GM18520 (cell line): ENCODE measurements at regions not wholly inside any gene's neighbourhood (a gene's known extent, or its start where the extent isn't known, plus 50 kb on each side); places are given as distances from the start of the nearest gene placed in this dataset.
A peak's percentile ranks its signal among the peaks of the same experiment; 100 is the strongest.

Source experiments
- ATAC-seq: cut with Tn5 transposase; IDR thresholded peaks from one replicate; pipeline ENCODE4 v1.9.1; 2021; ENCODE audit not compliant: unreplicated experiment

DNA sequence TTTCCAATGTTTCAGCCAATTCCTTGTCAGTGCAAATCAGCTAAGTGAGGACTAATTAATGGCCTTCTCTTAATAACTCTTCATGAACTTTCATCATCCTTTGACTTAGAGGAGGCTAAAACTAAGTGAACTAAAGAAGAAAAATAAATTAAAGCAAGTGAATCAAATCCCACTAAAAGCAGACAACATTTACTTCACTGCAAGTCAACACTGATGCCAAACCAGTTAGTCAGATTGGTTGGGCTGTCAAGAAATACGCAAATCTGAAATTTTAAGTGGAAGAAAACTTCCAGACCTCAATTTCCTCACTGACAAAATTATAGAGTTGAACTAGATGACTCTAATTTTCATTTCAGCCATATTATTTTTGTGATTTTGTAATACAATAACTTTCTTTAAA is 137.2 kb upstream of the PRLR start:
- ATAC-seq = no peak

DNA sequence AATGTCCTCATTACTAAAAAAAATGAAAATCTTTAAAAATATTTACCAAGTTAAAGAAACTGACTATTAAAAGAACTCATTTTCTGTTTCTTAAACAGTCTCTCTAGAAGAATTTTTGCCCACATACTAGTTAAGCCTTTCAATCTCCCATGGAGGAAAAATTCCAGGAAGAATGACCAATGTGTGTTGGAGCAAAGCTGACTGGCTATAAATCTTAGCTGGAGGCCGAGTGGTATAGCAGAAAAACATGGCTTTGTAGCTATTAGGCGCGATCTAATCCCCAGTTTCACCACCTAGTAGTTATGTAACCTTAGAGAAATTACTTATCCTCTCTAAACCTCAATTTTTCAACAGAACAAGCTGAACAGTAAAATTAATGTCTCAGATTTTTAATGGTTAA is 135.5 kb upstream of the PRLR start:
- no peak for ATAC-seq

DNA sequence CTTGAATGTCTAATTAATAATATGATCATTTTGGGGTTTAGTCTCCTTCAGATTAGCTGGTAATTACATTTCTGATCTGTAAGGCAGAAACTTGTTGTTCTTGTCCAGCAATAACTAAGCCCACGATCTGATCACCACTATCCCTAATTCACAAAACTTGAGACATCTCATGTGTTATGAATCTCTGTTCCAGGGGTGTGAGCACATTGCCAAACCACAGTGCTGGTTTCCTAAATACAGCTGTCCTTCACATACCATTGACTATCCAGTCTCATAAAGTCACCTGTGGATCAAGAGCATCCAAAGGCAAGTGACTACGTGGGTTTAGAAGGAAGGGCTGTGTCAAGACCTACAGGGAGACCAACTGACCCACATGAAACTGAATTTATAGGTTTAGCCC is 134.1 kb upstream of the PRLR start:
- no peak for ATAC-seq

DNA sequence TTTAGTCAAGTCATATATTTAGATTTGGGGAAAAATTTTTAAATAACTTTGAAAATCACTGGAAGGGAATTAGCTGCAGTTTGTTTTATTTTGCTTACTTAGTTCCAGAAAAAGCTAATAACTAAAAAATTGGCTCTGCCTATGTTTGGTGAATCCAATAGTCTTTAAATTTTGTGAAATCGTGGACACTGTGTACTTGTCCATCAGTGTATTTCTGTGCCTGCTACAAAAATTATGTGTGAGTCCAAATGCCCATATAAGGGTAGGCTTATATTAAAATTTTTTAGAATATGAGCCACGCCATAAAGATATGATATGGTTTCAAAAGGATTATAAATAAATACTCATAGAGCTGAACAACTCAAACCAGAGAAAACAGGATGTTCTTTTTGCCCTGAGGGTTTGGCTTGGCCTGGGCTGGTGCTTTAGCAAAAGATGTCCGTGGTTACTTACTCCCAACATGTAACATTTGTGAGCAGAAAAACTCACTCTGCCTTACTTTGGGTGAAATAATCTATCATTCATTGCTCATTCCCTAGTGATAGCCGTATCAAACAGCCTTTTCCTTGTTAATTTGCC is 133.2 kb upstream of the PRLR start:
- ATAC-seq = no peak

DNA sequence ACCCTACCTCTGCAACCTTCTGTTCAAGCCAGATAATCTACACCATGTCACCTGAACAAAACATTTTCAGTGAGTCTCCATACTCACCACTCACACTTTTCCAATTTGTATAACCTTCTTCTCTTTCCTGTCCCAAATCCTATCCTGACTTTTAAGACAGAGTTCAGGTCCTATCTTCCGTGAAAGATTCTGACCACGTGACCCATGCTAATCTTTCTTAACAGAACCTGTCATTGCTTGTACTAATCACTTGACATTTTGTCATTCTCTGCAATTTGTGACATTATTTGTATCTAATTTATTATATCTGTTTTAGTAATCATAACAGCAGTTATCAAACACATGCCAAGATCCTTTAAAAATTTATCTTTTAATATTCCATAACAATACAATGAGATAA is 132.5 kb upstream of the PRLR start:
- no peak for ATAC-seq

DNA sequence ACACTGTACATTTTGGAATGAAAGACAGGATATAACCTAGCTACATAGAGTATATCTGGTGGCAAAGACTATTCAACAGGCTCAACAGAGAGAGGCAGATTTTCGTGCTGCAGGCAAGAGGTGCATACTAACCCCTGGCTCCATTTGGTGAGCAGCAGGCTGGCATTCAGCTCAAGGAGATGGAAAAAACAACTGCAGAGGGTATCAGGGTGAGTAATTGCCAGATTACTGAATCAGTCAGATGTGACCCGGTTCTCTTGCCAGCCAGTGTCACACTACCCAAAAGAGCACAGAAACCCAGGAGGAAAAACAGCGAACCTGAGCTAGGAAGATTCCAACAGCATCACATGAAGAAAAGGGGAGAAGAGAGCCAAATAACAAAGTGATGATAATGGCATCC is 130.4 kb upstream of the PRLR start:
- ATAC-seq = no peak

DNA sequence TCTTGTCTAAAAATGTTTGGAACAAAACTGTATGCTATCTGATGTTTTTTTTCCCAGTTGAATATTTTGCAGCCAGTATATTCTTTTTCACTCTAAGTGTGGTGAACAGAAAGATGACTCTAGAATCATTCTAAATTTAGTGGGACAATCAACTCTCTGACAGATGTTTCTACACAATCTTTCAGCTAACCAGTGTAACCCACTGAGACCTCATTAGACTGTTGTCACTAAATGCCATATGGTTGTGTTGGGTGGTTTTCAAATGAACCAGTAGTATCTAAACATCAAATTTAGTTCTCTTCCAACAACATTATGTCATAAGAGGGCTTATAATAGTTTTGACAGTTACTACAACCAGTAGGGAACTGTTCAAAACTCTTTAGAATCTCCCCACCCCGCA is 129.6 kb upstream of the PRLR start:
- no peak for ATAC-seq

DNA sequence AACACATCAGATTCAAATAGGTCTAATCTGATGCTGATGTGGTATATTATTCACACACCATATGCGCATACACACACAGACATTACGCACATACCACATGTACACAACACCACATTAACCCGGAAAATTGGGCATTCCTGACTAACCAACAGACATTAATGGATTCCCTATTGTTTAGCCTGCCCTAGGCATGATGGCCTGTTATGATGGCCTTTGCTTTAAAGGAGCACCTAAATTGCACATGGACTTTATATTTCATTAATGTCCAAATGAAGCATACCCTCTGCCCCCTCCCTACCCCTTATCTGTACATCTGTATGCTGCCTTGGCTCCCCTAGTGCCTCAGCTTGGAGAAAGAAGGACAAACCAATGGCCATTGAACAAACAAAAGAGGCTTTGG is 127.7 kb upstream of the PRLR start:
- ATAC-seq = no peak

DNA sequence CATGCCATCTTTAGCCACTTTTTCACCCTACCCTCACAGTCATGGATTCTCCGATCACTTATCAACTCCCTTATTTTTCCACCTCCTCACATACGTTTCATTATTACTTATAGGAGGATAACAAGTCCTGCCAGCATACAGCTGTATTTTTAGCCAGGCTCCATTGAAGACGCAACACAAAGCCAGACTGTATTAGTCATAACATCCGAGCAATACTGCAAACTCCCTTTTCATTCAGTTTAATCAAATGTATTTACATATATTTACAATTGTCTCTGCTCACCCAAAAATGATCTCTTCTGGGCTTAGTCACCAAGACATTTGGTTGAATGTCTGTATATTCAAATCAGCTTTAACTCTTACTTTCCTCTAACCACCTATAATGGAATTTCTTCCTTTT is 126.4 kb upstream of the PRLR start:
- no peak for ATAC-seq

DNA sequence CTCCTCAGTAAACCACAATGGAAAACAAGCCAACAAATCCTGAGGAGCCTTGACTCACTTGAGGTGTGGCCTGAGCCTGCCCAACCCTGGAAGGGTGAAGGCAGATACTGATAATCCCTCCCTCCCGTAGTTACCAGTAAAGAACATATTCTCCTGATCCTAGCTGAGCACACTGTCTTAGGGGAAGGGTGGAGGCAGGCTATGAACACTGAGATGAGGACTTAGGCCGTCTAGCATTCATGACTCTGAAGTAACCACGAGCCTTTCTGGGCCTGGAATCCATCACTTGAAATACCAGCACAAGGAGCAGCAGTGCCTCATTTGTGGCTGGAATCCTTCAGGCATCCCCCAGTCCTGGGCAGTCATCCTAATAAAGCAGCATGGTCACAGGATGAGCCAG is 124.5 kb upstream of the PRLR start:
- no peak for ATAC-seq

DNA sequence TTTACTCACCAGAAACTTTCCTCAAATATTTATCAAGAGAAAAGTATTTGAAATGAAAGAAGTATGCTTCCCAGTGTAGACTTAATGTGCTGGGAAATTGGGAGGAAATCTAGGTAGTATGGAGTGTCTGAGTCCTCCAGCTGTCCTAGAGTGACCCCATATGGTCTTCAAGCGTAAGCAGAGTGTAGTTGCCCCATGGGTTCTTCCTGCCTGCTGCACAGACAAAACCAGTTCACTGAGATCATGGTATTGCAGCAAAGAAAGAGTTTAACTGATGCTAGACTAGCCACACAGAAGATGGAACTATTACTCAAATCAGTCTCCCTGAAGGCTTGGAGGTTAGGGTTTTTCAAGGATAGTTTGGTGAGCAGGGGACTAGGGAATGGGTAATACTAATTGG is 114.9 kb upstream of the PRLR start:
- no peak for ATAC-seq

DNA sequence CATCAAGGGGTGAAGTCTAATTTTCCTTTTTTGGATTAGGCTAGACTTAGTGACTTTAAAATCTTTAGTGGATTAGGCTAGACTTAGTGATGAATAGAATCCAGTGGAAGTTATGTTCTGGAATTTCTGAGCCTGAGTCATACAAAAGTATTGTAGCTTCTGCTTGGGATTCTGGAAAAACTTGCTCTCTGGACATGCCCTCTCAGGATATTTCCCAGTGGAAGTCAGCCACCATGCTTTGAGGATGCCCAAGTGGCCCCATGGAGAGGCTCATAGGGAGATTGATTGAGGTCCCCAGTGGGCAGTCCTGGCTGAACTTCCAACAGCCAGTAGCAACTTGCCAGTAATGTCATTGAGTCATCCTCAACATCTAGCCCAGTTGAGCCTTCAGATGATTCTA is 112.4 kb upstream of the PRLR start:
- no peak for ATAC-seq

DNA sequence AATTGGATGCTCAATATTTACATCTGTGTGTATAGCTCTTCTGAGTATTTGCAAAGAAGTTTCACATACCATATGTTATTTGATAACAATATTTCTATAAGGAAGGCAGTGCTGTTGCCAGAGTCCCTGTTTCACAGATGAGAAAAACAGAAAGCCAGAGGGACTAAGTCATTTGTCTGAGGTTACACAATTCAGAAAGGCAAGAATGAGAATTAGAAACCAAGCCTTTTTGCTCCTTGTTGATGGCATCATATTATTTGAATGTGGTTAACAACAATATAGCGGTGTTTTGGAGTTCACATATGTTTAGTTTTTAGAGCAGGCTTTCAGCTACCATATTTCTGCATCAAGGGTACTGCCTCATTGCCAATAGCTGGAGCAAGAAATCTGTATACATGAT is 110.9 kb upstream of the PRLR start:
- peak; percentile 77 for ATAC-seq

DNA sequence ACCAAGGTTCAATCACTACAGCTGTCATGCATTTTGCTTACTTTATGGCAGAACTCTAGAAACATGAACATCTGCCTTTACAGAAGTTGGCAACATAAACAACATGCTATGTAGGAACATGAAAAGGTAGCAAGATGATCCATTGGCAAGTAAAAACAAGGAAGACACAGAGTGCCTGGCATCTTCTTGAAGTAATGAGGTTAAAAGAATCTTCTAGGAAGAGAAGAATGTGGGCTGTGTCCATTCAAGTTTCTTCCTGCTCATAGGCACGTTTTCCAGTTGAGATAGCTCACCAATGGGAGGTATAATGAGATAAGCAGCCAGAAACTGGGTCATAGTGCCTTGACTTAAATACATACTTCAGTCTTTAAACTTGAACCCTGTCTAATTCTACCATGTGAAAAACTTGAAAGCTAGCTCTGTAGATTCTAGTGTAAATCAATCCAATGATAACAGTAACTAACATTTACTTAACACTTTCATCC is 109.4 kb upstream of the PRLR start:
- ATAC-seq = no peak

DNA sequence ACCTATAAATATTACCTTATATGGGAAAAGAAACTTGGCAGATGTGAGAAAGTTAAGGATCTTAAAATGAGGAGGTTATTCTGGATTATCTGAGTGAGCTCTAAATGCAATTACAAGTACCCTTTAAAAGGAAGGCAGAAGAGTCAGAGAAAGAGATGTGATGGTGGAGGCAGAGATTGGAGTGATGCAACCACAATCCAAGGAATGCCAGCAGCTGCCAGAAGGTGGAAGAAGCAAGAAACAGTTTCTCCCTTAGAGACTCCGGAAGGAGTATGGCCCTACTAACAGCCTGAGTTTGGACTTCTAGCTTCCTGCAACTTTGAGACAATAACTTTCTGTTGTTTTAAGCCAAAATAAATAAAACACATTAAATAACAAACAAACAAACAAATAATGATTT is 108.7 kb upstream of the PRLR start:
- no peak for ATAC-seq

DNA sequence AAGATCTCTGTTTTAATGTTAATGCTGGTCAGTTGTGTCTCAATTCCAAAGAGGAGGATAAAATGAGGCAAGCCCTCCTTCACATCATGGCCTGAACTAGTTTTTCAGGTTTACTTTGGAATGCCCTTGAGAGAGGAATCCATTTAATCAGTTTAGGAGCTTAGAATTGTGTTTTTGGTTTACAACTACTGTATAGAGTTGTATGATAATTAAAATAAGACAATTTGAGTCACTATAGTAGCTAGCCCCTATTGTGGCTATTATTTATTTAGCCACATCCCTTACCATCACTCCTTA is 107.8 kb upstream of the PRLR start:
- ATAC-seq = no peak

DNA sequence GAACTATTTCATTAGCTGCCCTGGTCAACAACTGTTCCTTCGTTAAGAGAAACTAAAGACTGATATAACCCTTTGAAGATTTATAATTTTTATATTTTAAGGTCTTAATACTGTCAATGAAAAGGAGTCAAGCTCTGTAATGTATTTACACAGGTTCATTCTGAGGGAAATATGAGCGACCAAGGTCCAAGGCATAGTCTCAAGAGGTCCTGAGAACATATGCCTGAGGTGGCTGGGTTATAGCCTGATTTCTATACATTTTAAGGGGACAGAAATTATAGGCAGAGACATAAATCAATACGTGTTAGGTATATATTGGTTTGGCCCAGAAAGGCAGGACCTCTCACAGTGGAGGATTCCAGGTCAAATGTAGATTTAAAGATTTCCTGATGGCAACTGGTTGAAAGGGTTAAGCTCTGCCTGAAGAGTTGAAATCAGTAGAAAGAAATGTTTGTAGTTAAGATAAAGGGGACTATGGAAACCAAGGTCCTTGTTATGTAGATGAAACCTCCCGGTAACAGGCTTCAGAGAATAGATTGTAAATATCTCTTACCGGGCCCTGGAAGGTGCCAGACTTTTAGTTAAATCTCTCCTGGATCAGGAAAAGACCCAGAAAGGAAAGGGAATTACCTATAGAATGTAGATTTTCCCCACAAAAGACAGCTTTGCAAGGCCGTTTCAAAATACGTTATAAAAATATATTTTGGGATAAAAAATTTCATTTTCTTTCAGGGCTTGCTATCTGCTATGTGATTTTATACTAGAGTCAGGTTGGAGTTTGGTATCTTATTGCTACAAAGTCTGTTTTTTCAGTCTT is 107.3 kb upstream of the PRLR start:
- ATAC-seq = no peak

DNA sequence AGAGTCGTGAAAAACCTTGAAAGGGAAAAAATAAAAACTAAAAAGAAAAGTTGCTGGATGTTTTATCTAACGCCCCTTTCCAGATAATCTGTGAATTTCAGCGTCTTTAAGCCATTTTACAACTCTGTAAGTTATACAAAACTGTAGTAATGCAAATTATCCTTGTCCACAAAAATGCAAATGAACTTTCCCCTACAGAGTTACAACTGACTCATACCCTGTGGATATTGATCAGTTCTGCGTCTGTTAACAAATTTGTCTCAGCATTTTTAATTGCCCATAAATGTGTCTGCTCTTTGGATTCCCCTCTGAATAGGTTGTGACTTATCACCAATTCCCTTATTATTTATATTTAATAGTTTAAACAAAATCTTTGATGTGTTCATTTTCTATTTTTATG is 105.9 kb upstream of the PRLR start:
- no peak for ATAC-seq

DNA sequence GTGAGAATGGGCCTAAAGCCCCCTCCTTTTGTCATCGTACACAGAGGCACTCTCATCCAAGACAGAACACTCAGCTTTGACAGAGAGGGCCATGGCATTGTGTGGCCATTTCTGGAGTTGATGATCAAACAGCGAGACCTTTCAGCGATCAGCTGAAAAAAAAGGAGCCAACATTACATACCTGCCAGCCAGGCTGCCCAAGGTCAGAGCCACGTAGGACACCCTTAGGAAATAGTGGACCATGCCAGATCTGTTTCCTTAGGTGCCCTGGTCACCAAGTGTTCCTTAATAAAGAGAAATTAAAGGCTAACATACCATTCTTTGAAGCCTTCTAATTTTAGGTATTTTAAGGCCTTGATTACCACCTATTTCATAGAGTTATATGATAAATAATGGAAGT is 105.5 kb upstream of the PRLR start:
- ATAC-seq = no peak

DNA sequence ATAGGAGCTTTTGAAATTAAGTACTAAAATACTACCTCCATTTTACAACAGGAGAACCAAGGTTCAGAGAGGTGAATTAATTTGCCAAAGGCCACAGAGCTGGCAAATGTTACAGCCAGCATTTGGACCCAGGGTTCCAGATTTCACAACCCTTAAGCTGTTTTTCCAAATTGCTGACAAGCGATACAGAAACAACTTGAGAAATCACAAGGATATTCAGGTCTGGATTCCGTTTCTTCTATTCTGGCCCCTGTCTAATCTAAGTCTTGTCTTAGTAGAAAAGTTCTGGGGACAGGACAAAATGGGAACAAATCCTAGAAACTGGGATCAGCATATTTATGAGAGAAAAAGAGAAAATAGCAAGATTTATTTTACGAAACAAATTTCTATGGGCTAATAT is 103.1 kb upstream of the PRLR start:
- no peak for ATAC-seq

DNA sequence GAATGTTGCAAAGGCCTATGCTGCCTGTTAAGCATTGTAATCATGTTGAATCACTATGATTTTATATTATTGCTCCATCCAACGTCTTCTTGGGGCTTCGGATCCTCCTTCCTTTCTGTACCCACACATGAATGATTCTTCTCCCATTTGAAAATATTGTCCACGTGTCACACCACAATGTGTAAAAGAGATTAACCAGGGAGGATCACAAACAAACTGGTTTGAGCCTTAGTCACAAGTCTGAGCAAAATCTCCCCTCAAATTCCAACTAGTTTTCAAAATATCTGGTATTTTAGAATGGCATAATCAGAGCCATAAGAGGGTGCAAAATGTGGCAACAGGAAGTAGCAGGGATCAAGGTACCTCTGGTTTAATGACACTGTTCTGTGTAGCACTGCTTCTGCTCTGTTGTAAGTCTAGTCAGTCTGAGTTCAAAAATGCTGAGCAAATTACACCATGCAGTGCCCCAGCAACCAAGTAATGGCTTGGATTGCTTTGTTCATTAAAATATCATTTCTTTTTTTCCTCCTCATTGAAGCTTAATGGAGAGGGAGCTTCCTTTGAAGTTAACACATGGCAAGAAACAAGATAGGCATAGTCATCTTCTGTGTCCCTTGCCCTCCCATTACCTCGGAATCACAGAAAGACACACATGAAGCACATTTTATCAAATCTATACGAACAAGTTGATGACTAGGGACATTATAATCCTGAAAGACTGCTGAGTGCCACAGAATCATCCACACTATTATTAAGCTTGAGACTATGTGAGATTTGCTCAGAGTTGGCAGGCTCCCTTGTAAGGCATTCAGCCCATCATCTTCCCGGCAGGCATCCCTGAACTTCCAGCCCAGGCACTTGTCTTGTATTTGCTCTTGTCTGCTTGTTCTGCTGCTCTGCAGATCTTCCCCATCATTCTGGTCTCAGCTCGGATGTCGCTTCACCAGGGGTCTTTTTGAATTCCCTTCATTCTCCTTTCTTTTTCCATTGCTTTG is 102.0 kb upstream of the PRLR start:
- no peak for ATAC-seq

DNA sequence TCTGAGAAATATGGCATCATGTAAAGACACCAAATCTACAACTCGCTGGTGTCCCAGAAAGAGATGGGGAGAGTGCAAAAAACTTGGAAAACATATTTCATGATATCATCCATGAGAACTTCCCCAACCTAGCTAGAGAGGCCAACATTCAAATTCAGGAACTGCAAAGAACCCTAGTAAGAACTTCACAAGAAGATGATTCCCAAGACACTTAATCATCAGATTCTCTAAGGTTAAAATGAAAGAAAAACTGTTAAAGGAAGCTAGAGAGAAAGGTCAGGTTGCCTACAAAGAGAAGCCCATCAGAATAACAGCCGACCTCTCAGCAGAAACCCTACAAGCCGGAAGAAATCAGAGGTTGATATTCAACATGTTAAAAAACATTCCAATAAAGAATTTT is 95.5 kb upstream of the PRLR start:
- ATAC-seq = no peak
